H1 (cell line): ENCODE measurements at regions not wholly inside any gene's neighbourhood (a gene's known extent, or its start where the extent isn't known, plus 50 kb on each side); places are given as distances from the start of the nearest gene placed in this dataset.

Source experiments
- CTCF ChIA-PET: fragments of 300-600 bp; sonication (Branson Sonifier 250); formaldehyde crosslinking; loops from one replicate; lab custom pipeline; 2021; ENCODE audit not compliant: partially characterized antibody; lab: Charles Lee
- POLR2A ChIA-PET: fragments of 300-600 bp; sonication (Branson Sonifier 250); formaldehyde crosslinking; loops from one replicate; lab custom pipeline; 2021; ENCODE audit warnings: inconsistent platforms; ENCODE audit not compliant: partially characterized antibody; lab: Charles Lee
- DNase-seq, 2 experiments: peaks; one replicate each; pipeline versions ENCODE4 v3.0.0 to v3.0.0-alpha.2; 2010 to 2022; ENCODE audit warnings: low spot score in 2 of 2, low read depth in 1 of 2, mixed read lengths in 1 of 2
- FAIRE-seq: peaks from 2 replicates; lab custom pipeline; 2011; peaks lifted over from hg19 to GRCh38; lab: Jason Lieb, UNC
- H2AFZ ChIP-seq: 2 replicates; pipeline ENCODE4 v1.8.1; 2012; ENCODE audit warnings: low read length, inconsistent platforms
- H2AK5ac ChIP-seq: 2 replicates; pipeline ENCODE4 v1.6.1; 2013; ENCODE audit warnings: low read depth, low read length
- H2BK120ac ChIP-seq: replicated peaks from 2 replicates; pipeline ENCODE3; 2013; ENCODE audit warnings: low read depth, low read length, inconsistent platforms
- H2BK12ac ChIP-seq: 2 replicates; pipeline ENCODE4 v1.6.1; 2013; ENCODE audit warnings: low read depth, low read length
- H2BK15ac ChIP-seq: 2 replicates; pipeline ENCODE4 v1.6.1; 2013; ENCODE audit warnings: low read length
- H2BK20ac ChIP-seq: 2 replicates; pipeline ENCODE4 v1.6.1; 2013; ENCODE audit warnings: low read length
- H2BK5ac ChIP-seq: 2 replicates; pipeline ENCODE4 v1.6.1; 2013; ENCODE audit warnings: low read depth, low read length
- H3K14ac ChIP-seq: 2 replicates; pipeline ENCODE4 v1.6.1; 2013; ENCODE audit warnings: inconsistent platforms; ENCODE audit not compliant: insufficient read length
- H3K18ac ChIP-seq: 2 replicates; pipeline ENCODE4 v1.6.1; 2013; ENCODE audit warnings: low read length; ENCODE audit errors: extremely low read depth
- H3K23ac ChIP-seq: 2 replicates; pipeline ENCODE4 v1.6.1; 2013; ENCODE audit warnings: inconsistent platforms; ENCODE audit not compliant: insufficient read length
- H3K23me2 ChIP-seq: 2 replicates; pipeline ENCODE4 v1.6.1; 2013; ENCODE audit warnings: low read depth, low read length
- H3K27ac ChIP-seq: 2 replicates; pipeline ENCODE4 v1.6.1; 2011; ENCODE audit warnings: low read depth, low read length, inconsistent platforms
- H3K27me3 ChIP-seq, 4 experiments: replicated peaks in 1 of 4; 1 replicate in 1 of 4; 2 replicates in 3 of 4; pipeline versions ENCODE4 v1.6.1 to v1.8.1; 2011 to 2013; ENCODE audit warnings: low read length in 3 of 4, mild to moderate bottlenecking in 3 of 4, inconsistent platforms in 2 of 4, mixed read lengths in 2 of 4, moderate library complexity in 1 of 4; ENCODE audit not compliant: control insufficient read depth in 3 of 4, insufficient read depth in 3 of 4; ENCODE audit errors: extremely low read depth in 1 of 4
- H3K36me3 ChIP-seq, 4 experiments: 2 replicates each; pipeline versions ENCODE4 v1.6.1 to v1.8.1; 2011 to 2013; ENCODE audit warnings: mild to moderate bottlenecking in 4 of 4, low read length in 3 of 4, moderate library complexity in 2 of 4, control low read depth in 1 of 4, inconsistent platforms in 1 of 4; ENCODE audit not compliant: insufficient read depth in 4 of 4, control insufficient read depth in 2 of 4
- H3K4ac ChIP-seq: replicated peaks from 2 replicates; pipeline ENCODE3; 2013; ENCODE audit warnings: low read length, low read depth, mixed read lengths, inconsistent platforms; ENCODE audit not compliant: insufficient read length
- H3K4me1 ChIP-seq, 4 experiments: replicated peaks in 1 of 4; 1 replicate in 1 of 4; 2 replicates in 3 of 4; pipeline versions ENCODE4 v1.6.1 to v1.8.1; 2011 to 2013; ENCODE audit warnings: low read length in 3 of 4, inconsistent platforms in 2 of 4, mixed read lengths in 1 of 4; ENCODE audit not compliant: insufficient read depth in 4 of 4, control insufficient read depth in 3 of 4
- H3K4me2 ChIP-seq, 2 experiments: 2 replicates each; pipeline versions ENCODE4 v1.6.1 to v1.8.1; 2011 to 2013; ENCODE audit warnings: low read depth in 2 of 2, low read length in 2 of 2, control low read depth in 1 of 2, inconsistent platforms in 1 of 2, mild to moderate bottlenecking in 1 of 2; ENCODE audit not compliant: insufficient read depth in 1 of 2
- H3K4me3 ChIP-seq, 4 experiments: fragments of 200-600, 300-600 bp in 1 of 4; sonication (generic), shearing (Covaris generic), sonication (Bioruptor Twin) in 1 of 4; 2 replicates each; pipeline versions ENCODE4 v1.5.1 to v1.8.1; 2011 to 2016; ENCODE audit warnings: low read length in 4 of 4, low read depth in 3 of 4, control low read depth in 2 of 4, inconsistent platforms in 2 of 4, mild to moderate bottlenecking in 2 of 4, mixed read lengths in 1 of 4, moderate library complexity in 1 of 4; ENCODE audit not compliant: insufficient read depth in 2 of 4; ENCODE audit errors: extremely low read depth in 1 of 4
- H3K56ac ChIP-seq: replicated peaks from 2 replicates; pipeline ENCODE3; 2013; ENCODE audit warnings: low read depth, mild to moderate bottlenecking, mixed read lengths, low read length, inconsistent platforms; ENCODE audit not compliant: insufficient read length
- H3K79me1 ChIP-seq: 2 replicates; pipeline ENCODE4 v1.6.1; 2013; ENCODE audit warnings: low read depth, low read length, control low read depth
- H3K79me2 ChIP-seq, 2 experiments: 2 replicates each; pipeline versions ENCODE4 v1.6.1 to v1.8.1; 2012 to 2013; ENCODE audit warnings: low read length in 2 of 2, mild to moderate bottlenecking in 2 of 2, inconsistent platforms in 1 of 2; ENCODE audit not compliant: insufficient read depth in 2 of 2, control insufficient read depth in 1 of 2
- H3K9ac ChIP-seq, 4 experiments: replicated peaks in 1 of 4; 1 replicate in 1 of 4; 2 replicates in 3 of 4; pipeline versions ENCODE4 v1.6.1 to v1.8.1; 2011 to 2013; ENCODE audit warnings: low read depth in 3 of 4, low read length in 3 of 4, control low read depth in 2 of 4, mild to moderate bottlenecking in 2 of 4, moderate library complexity in 2 of 4, inconsistent platforms in 1 of 4; ENCODE audit errors: extremely low read depth in 1 of 4
- H3K9me3 ChIP-seq, 2 experiments: 2 replicates each; pipeline versions ENCODE4 v1.6.1 to v1.8.1; 2012 to 2013; ENCODE audit warnings: mild to moderate bottlenecking in 2 of 2, moderate library complexity in 2 of 2, control low read depth in 1 of 2, inconsistent platforms in 1 of 2, low read depth in 1 of 2, low read length in 1 of 2, mixed read lengths in 1 of 2; ENCODE audit not compliant: insufficient read depth in 2 of 2
- H4K20me1 ChIP-seq, 2 experiments: replicated peaks in 1 of 2; 2 replicates each; pipeline versions ENCODE3 to v1.8.1; 2011 to 2013; ENCODE audit warnings: inconsistent platforms in 2 of 2, low read length in 2 of 2, mild to moderate bottlenecking in 1 of 2; ENCODE audit not compliant: insufficient read depth in 2 of 2, control insufficient read depth in 1 of 2
- H4K5ac ChIP-seq: 2 replicates; pipeline ENCODE4 v1.6.1; 2013; ENCODE audit warnings: low read length, low read depth, mixed read lengths, inconsistent platforms; ENCODE audit not compliant: insufficient read length
- H4K8ac ChIP-seq: 2 replicates; pipeline ENCODE4 v1.8.0; 2013; ENCODE audit warnings: mild to moderate bottlenecking, moderate library complexity, low read length, inconsistent platforms; ENCODE audit not compliant: insufficient read depth; ENCODE audit errors: extremely low read depth
- H4K91ac ChIP-seq: replicated peaks from 2 replicates; pipeline ENCODE3; 2013; ENCODE audit warnings: low read length, mixed read lengths, inconsistent platforms; ENCODE audit not compliant: insufficient read length
- EGR1 ChIP-seq: IDR thresholded peaks from 2 replicates; pipeline ENCODE4 v1.6.1; 2011; ENCODE audit warnings: low read depth, low read length, borderline replicate concordance
- HDAC2 ChIP-seq, 2 experiments: fragments of 300-600 bp in 1 of 2; sonication (generic) in 1 of 2; IDR thresholded peaks; 2 replicates each; pipeline ENCODE4 v1.6.1; 2011 to 2012; ENCODE audit warnings: low read depth in 2 of 2, low read length in 2 of 2, mild to moderate bottlenecking in 2 of 2, moderate library complexity in 2 of 2, borderline replicate concordance in 1 of 2, inconsistent platforms in 1 of 2
- POU5F1 ChIP-seq: IDR thresholded peaks from 2 replicates; pipeline ENCODE4 v1.6.1; 2011; ENCODE audit warnings: low read depth, mild to moderate bottlenecking, low read length, moderate library complexity
- SP1 ChIP-seq: IDR thresholded peaks from 2 replicates; pipeline ENCODE4 v1.6.1; 2011; ENCODE audit warnings: low read depth, low read length
- TAF1 ChIP-seq: IDR thresholded peaks from 2 replicates; pipeline ENCODE4 v1.6.1; 2011; ENCODE audit warnings: mild to moderate bottlenecking, low read depth, low read length
- YY1 ChIP-seq: IDR thresholded peaks from 2 replicates; pipeline ENCODE4 v1.6.1; 2011; ENCODE audit warnings: low read depth, mild to moderate bottlenecking, low read length
- WGBS, 2 experiments: shearing (Covaris generic) in 1 of 2; methylation state at CpG; one replicate each; pipeline versions ENCODE4 v1.1.6 to v1.1.7; 2013 to 2015; ENCODE audit warnings: low lambda C conversion rate in 2 of 2, mixed read lengths in 2 of 2, inconsistent platforms in 1 of 2, low coverage in 1 of 2, missing lambda C conversion rate in 1 of 2; ENCODE audit not compliant: insufficient replicate concordance in 2 of 2, insufficient coverage in 1 of 2, insufficient read length in 1 of 2; ENCODE audit errors: extremely low coverage in 1 of 2, missing lambda C conversion rate in 1 of 2; 5-methylcytosine and 5-hydroxymethylcytosine counted together
- TF ChIP-seq, protein P1 (sequence below), 3 experiments: IDR thresholded peaks; 1 replicate in 2 of 3; 2 replicates in 1 of 3; pipeline versions ENCODE4 v1.5.1 to v1.6.1; 2011; ENCODE audit warnings: low read length in 3 of 3, mild to moderate bottlenecking in 3 of 3, inconsistent platforms in 2 of 3, low read depth in 1 of 3, moderate library complexity in 1 of 3; ENCODE audit not compliant: insufficient read depth in 1 of 3; ENCODE audit errors: control extremely low read depth in 1 of 3
- TF ChIP-seq, protein P2 (sequence below): IDR thresholded peaks from 2 replicates; pipeline ENCODE4 v1.6.1; 2011; ENCODE audit warnings: low read length, improper control_type of control experiment

DNA sequence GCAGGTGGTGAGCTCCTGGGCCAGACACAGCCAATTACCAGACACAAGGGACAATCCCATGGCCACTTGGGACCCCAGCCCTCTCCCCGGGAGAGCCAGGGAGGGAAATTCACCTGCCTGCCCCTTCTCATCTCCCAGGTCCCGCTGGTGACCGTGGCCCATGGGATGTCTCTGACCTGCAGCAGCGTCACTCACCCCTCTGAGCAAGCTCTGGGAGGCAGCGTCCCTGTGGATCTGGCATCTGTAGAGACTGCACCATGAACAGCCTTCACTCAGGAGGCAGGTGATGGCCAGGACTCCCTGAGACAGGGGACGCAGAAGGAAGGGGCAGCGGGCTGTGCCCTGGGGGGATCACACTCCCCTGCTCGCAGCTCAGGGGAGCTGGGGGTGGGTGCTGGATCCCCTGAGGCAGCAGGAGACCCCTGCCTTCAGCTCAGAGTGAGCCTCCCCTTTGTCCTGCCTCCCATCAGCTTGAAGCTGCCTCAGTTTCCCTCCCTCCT, 90.8 kb downstream of the FOXL3 start:
- POLR2A ChIA-PET, result interaction anchor here (1.4 kb wide), 1 partner anchor 135 kb away, joined by 4 read pairs; no protein-coding TSS in a partner anchor
- DNase-seq (no peak), FAIRE-seq (no peak)
- peak overlapping the region; percentile 24; the same call in 1 of the 2 replicates for H2AK5ac ChIP-seq
- no peak overlapping the region for H3K27ac ChIP-seq
- H4K5ac ChIP-seq, result no peak overlapping the region
- H2BK12ac ChIP-seq, result peak overlapping the region; percentile 82; the same call in 1 of the 2 replicates
- no peaks in the 10 kb centered on the region for H4K20me1 ChIP-seq
- peak overlapping the region; percentile 96 for H3K4ac ChIP-seq
- no peak overlapping the region for H2AFZ ChIP-seq
- no peak overlapping the region for H3K23ac ChIP-seq
- no peak overlapping the region for H3K9ac ChIP-seq
- H3K4me1 ChIP-seq, result peaks cover 0 to 22% (median 13%) of the 10 kb centered on the region in 4 experiments; a peak in 6 of 7 replicates
- H3K18ac ChIP-seq, result peak overlapping the region; percentile 13; the same call in 1 of the 2 replicates
- H3K14ac ChIP-seq, result no peak overlapping the region
- H2BK15ac ChIP-seq, result peak overlapping the region; percentile 25; the same call in 1 of the 2 replicates
- WGBS, 2 experiments, result 78% methylated on average over 6 of the region's 8 CpGs; no CpG with 5 or more reads in 1 of the 2 experiments
- no peak overlapping the region for H3K4me3 ChIP-seq
- H2BK20ac ChIP-seq, result no peak overlapping the region
- H4K91ac ChIP-seq, result peak overlapping the region; percentile 54
- no peak overlapping the region for H2BK120ac ChIP-seq
- no peak overlapping the region for H4K8ac ChIP-seq
- H3K79me1 ChIP-seq, result no peaks in the 10 kb centered on the region
- peak overlapping the region; percentile 7 to 56; a peak in 2 of 4 replicates for H3K4me2 ChIP-seq
- CTCF ChIA-PET, result interaction anchor here (0.7 to 1.6 kb wide), 3 partner anchors 15 to 140 kb away, joined by 3 to 4 read pairs (median 3); no protein-coding TSS in a partner anchor
- peaks cover 0 to 8% (median 5%) of the 10 kb centered on the region in 4 experiments; a peak in 4 of 7 replicates for H3K27me3 ChIP-seq
- H3K9me3 ChIP-seq, result peaks cover 2 to 4% of the 10 kb centered on the region in 2 experiments; a peak in 1 of 4 replicates
- H3K56ac ChIP-seq, result no peak overlapping the region
- H2BK5ac ChIP-seq, result no peak overlapping the region
- H3K23me2 ChIP-seq, result peaks cover 2% of the 10 kb centered on the region; the same call in 1 of the 2 replicates
- TF ChIP-seq SP1, result no peak
- no peak for TF ChIP-seq EGR1
- no peak for TF ChIP-seq POU5F1
- no peak for TF ChIP-seq HDAC2 (IDR thresholded peaks at IDR 0.05; ENCODE audit: borderline replicate concordance in 1 of 2, low read depth in 2 of 2, low read length in 2 of 2)
- TF ChIP-seq, protein P1, sequence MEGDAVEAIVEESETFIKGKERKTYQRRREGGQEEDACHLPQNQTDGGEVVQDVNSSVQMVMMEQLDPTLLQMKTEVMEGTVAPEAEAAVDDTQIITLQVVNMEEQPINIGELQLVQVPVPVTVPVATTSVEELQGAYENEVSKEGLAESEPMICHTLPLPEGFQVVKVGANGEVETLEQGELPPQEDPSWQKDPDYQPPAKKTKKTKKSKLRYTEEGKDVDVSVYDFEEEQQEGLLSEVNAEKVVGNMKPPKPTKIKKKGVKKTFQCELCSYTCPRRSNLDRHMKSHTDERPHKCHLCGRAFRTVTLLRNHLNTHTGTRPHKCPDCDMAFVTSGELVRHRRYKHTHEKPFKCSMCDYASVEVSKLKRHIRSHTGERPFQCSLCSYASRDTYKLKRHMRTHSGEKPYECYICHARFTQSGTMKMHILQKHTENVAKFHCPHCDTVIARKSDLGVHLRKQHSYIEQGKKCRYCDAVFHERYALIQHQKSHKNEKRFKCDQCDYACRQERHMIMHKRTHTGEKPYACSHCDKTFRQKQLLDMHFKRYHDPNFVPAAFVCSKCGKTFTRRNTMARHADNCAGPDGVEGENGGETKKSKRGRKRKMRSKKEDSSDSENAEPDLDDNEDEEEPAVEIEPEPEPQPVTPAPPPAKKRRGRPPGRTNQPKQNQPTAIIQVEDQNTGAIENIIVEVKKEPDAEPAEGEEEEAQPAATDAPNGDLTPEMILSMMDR (IDR thresholded peaks at IDR 0.05; ENCODE audit: control extremely low read depth in 1 of 3, insufficient read depth in 1 of 3, low read depth in 1 of 3, low read length in 3 of 3), result no peak
- TF ChIP-seq TAF1, result no peak
- no peak for TF ChIP-seq YY1
- TF ChIP-seq, protein P2, sequence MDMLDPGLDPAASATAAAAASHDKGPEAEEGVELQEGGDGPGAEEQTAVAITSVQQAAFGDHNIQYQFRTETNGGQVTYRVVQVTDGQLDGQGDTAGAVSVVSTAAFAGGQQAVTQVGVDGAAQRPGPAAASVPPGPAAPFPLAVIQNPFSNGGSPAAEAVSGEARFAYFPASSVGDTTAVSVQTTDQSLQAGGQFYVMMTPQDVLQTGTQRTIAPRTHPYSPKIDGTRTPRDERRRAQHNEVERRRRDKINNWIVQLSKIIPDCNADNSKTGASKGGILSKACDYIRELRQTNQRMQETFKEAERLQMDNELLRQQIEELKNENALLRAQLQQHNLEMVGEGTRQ, result no peak
- H3K79me2 ChIP-seq, result no peaks in the 10 kb centered on the region
- no peaks in the 10 kb centered on the region for H3K36me3 ChIP-seq
